Keratinocyte (primary cell): ENCODE measurements at regions not wholly inside any gene's neighbourhood (a gene's known extent, or its start where the extent isn't known, plus 50 kb on each side); places are given as distances from the start of the nearest gene placed in this dataset.

Source experiments
- DNase-seq: peaks from one replicate; pipeline ENCODE4 v3.0.0-alpha.2; 2011; ENCODE audit warnings: low read depth, missing footprints, low spot score
- FAIRE-seq: peaks from 2 replicates; lab custom pipeline; 2011; peaks lifted over from hg19 to GRCh38; lab: Jason Lieb, UNC
- H2AFZ ChIP-seq: 2 replicates; pipeline ENCODE4 v1.6.0; 2012; ENCODE audit warnings: low read length, control low read depth, inconsistent platforms; ENCODE audit not compliant: control insufficient read depth
- H3K27ac ChIP-seq: 2 replicates; pipeline ENCODE4 v1.5.1; 2011; ENCODE audit warnings: low read length; ENCODE audit not compliant: control insufficient read depth, insufficient read depth
- H3K27me3 ChIP-seq: 3 replicates; pipeline ENCODE4 v1.6.0; 2011; ENCODE audit warnings: low read length; ENCODE audit not compliant: control insufficient read depth, insufficient read depth; ENCODE audit errors: extremely low read depth
- H3K36me3 ChIP-seq, 2 experiments: 2 replicates in 1 of 2; 3 replicates in 1 of 2; pipeline ENCODE4 v1.5.1; 2011; ENCODE audit warnings: low read length in 2 of 2, mild to moderate bottlenecking in 1 of 2; ENCODE audit not compliant: control insufficient read depth in 2 of 2, insufficient read depth in 2 of 2; ENCODE audit errors: extremely low read depth in 1 of 2
- H3K4me1 ChIP-seq: 3 replicates; pipeline ENCODE4 v1.5.1; 2011; ENCODE audit warnings: low read length; ENCODE audit not compliant: control insufficient read depth, insufficient read depth; ENCODE audit errors: extremely low read depth
- H3K4me2 ChIP-seq: 3 replicates; pipeline ENCODE4 v1.6.0; 2011; ENCODE audit warnings: low read depth, low read length; ENCODE audit not compliant: control insufficient read depth, insufficient read depth; ENCODE audit errors: extremely low read depth
- H3K4me3 ChIP-seq, 3 experiments: fragments of 200-600 bp in 1 of 3; sonication (generic) in 1 of 3; 2 replicates in 2 of 3; 3 replicates in 1 of 3; pipeline ENCODE4 v1.5.1; 2011 to 2016; ENCODE audit warnings: low read length in 3 of 3, mild to moderate bottlenecking in 3 of 3, control low read depth in 2 of 3, inconsistent platforms in 1 of 3, low read depth in 1 of 3, mixed read lengths in 1 of 3, mixed run types in 1 of 3, moderate library complexity in 1 of 3; ENCODE audit not compliant: control insufficient read depth in 2 of 3, insufficient read depth in 2 of 3; ENCODE audit errors: extremely low read depth in 1 of 3
- H3K79me2 ChIP-seq: 2 replicates; pipeline ENCODE4 v1.6.0; 2012; ENCODE audit warnings: low read length; ENCODE audit not compliant: control insufficient read depth, insufficient read depth
- H3K9ac ChIP-seq: 3 replicates; pipeline ENCODE4 v1.6.0; 2011; ENCODE audit warnings: low read length; ENCODE audit not compliant: control insufficient read depth, insufficient read depth; ENCODE audit errors: extremely low read depth
- H3K9me1 ChIP-seq: 3 replicates; pipeline ENCODE4 v1.6.0; 2011; ENCODE audit warnings: low read length; ENCODE audit not compliant: control insufficient read depth, insufficient read depth; ENCODE audit errors: extremely low read depth
- H3K9me3 ChIP-seq: 2 replicates; pipeline ENCODE4 v1.5.1; 2012; ENCODE audit warnings: low read depth, low read length; ENCODE audit not compliant: control insufficient read depth
- H4K20me1 ChIP-seq: 3 replicates; pipeline ENCODE4 v1.6.0; 2011; ENCODE audit warnings: low read length; ENCODE audit not compliant: control insufficient read depth, insufficient read depth; ENCODE audit errors: extremely low read depth
- CTCF ChIP-seq, 3 experiments: IDR thresholded peaks in 1 of 3; conservative IDR thresholded peaks in 1 of 3; optimal IDR thresholded peaks in 1 of 3; 2 replicates in 2 of 3; 3 replicates in 1 of 3; pipeline versions ENCODE3 to v1.5.1; 2011; ENCODE audit warnings: low read length in 3 of 3, mild to moderate bottlenecking in 3 of 3, moderate library complexity in 2 of 3, control low read depth in 1 of 3, inconsistent platforms in 1 of 3; ENCODE audit not compliant: insufficient read depth in 2 of 3; ENCODE audit errors: extremely low read depth in 1 of 3
- EZH2 ChIP-seq: IDR thresholded peaks from one replicate; pipeline ENCODE4 v1.6.1; 2012; ENCODE audit warnings: inconsistent platforms, mild to moderate bottlenecking, low read length, moderate library complexity
- dilution Hi-C: fragments of 300-500 bp; cut with MboI; formaldehyde crosslinking; loops from one replicate; pipeline ENCODE4 v1.7.0; 2020; ENCODE audit warnings: low sequenced_read_pairs; ENCODE audit not compliant: extremely low pct_ligation_motif_present

DNA sequence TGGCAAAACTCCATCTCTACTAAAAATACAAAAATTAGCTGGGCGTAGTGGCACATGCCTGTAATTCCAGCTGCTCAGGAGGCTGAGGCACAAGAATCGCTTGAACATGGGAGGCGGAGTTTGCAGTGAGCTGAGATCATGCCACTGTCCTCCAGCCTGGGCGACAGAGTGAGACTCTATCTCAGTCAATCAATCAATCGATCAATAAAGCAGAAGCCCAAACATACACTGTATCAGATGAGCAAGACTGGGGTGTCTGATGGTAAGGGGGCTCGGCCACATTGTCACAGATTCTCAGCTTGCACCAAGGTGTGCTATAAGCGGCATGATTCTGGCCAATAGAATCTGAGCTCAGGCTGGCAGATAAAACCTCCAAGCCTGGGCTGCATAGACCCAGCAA, 261.1 kb downstream of the BUD13 start:
- Histone ChIP-seq H3K27ac (no peak overlapping the region), H4K20me1 (no peaks in the 10 kb centered on the region), H3K36me3 (no peaks in the 10 kb centered on the region), H3K79me2 (no peaks in the 10 kb centered on the region), H3K9me3 (no peaks in the 10 kb centered on the region), H3K4me3 (no peak overlapping the region), H3K9me1 (no peaks in the 10 kb centered on the region), H3K27me3 (no peaks in the 10 kb centered on the region), H3K4me1 (no peaks in the 10 kb centered on the region), H3K4me2 (no peak overlapping the region), H2AFZ (no peak overlapping the region), H3K9ac (no peak overlapping the region)
- DNase-seq: no peak
- no peak for FAIRE-seq
- dilution Hi-C loops: no loop called here
- TF ChIP-seq CTCF (optimal IDR thresholded peaks at IDR 0.05 in 1 of 3, IDR thresholded peaks at IDR 0.05 in 1 of 3, conservative IDR thresholded peaks at IDR 0.05 in 1 of 3; ENCODE audit: extremely low read depth in 1 of 3, insufficient read depth in 2 of 3, low read length in 3 of 3) (no peak), EZH2 (no peak)

- H3K27me3 ChIP-seq: no peaks in the 10 kb centered on the region
- TF ChIP-seq EZH2 (no peak), CTCF (optimal IDR thresholded peaks at IDR 0.05 in 1 of 3, IDR thresholded peaks at IDR 0.05 in 1 of 3, conservative IDR thresholded peaks at IDR 0.05 in 1 of 3; ENCODE audit: extremely low read depth in 1 of 3, insufficient read depth in 2 of 3, low read length in 3 of 3) (no peak)
- dilution Hi-C loops: no loop called here
Observed at GRCh38 chr11:116510886-116511650, 261.7 kb downstream of the BUD13 start.

More at GRCh38 chr11:116510886-116511650, 261.7 kb downstream of the BUD13 start:
- no peaks in the 10 kb centered on the region for H3K9me3 ChIP-seq
- no peak overlapping the region for H2AFZ ChIP-seq
- no peaks in the 10 kb centered on the region for H3K9me1 ChIP-seq
- no peak overlapping the region for H3K27ac ChIP-seq
- no peaks in the 10 kb centered on the region for H3K79me2 ChIP-seq
- H3K4me3 ChIP-seq: no peak overlapping the region
- DNase-seq (no peak), FAIRE-seq (no peak)
- H4K20me1 ChIP-seq: no peaks in the 10 kb centered on the region
- no peaks in the 10 kb centered on the region for H3K36me3 ChIP-seq
- H3K4me1 ChIP-seq: no peaks in the 10 kb centered on the region
- H3K4me2 ChIP-seq: no peak overlapping the region
- H3K9ac ChIP-seq: no peak overlapping the region
